ENCODE measurements at regions not wholly inside any gene's neighbourhood (a gene's known extent, or its start where the extent isn't known, plus 50 kb on each side); places are given as distances from the start of the nearest gene placed in this dataset.

GRCh38 chr5:30843541-30843940, 349.9 kb upstream of the CDH6 start:
- H3K27ac Mint-ChIP-seq, result no peak overlapping the region
- Histone ChIP-seq H4K20me1 (replicated peaks; ENCODE audit: insufficient read depth) (no peaks in the 10 kb centered on the region), H3K4me3 (no peak overlapping the region), H3K36me3 (ENCODE audit: insufficient read depth) (no peaks in the 10 kb centered on the region), H3K4me1 (ENCODE audit: insufficient read depth) (no peaks in the 10 kb centered on the region), H2AFZ (no peak overlapping the region), H3K9me2 (ENCODE audit: insufficient read depth) (no peaks in the 10 kb centered on the region), H3K4me2 (no peak overlapping the region), H3K79me2 (replicated peaks; ENCODE audit: insufficient read depth) (no peaks in the 10 kb centered on the region), H3K27me3 (ENCODE audit: insufficient read depth) (no peaks in the 10 kb centered on the region), H3K27ac (ENCODE audit: low read depth) (no peak overlapping the region), H3F3A (replicated peaks; ENCODE audit: low read depth) (no peaks in the 10 kb centered on the region)
- H3K4me1 Mint-ChIP-seq, result peaks cover 13% of the 10 kb centered on the region; the same call in 2 of the 3 replicates
- no peak overlapping the region for H3K4me3 Mint-ChIP-seq
- DNase-seq (ENCODE audit: low spot score) (no peak), ATAC-seq (no peak)
- TF ChIP-seq POLR2AphosphoS5 (IDR thresholded peaks at IDR 0.05; ENCODE audit: low read depth) (no peak), ZNF114 (CRISPR knock-in tag; IDR thresholded peaks at IDR 0.05) (no peak), EZH2 (IDR thresholded peaks at IDR 0.05; ENCODE audit: low read depth, unreplicated experiment) (no peak), JUNB (IDR thresholded peaks at IDR 0.05; ENCODE audit: unreplicated experiment) (no peak), REST (IDR thresholded peaks at IDR 0.05; ENCODE audit: unreplicated experiment) (no peak), STAT1 (IDR thresholded peaks at IDR 0.05; ENCODE audit: unreplicated experiment) (no peak), CTCF (conservative IDR thresholded peaks at IDR 0.05; ENCODE audit: low read depth in 2 of 2) (no peak), ZNF331 (CRISPR knock-in tag; IDR thresholded peaks at IDR 0.05; ENCODE audit: low read depth) (no peak), CREB1 (CRISPR knock-in tag; IDR thresholded peaks at IDR 0.05; ENCODE audit: low read depth) (no peak), NANOG (IDR thresholded peaks at IDR 0.05; ENCODE audit: borderline replicate concordance) (no peak), EZH2phosphoT487 (IDR thresholded peaks at IDR 0.05; ENCODE audit: unreplicated experiment) (no peak)
- TF ChIP-seq, protein P1, sequence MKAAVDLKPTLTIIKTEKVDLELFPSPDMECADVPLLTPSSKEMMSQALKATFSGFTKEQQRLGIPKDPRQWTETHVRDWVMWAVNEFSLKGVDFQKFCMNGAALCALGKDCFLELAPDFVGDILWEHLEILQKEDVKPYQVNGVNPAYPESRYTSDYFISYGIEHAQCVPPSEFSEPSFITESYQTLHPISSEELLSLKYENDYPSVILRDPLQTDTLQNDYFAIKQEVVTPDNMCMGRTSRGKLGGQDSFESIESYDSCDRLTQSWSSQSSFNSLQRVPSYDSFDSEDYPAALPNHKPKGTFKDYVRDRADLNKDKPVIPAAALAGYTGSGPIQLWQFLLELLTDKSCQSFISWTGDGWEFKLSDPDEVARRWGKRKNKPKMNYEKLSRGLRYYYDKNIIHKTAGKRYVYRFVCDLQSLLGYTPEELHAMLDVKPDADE (IDR thresholded peaks at IDR 0.05), result no peak
- TF ChIP-seq, protein P2, sequence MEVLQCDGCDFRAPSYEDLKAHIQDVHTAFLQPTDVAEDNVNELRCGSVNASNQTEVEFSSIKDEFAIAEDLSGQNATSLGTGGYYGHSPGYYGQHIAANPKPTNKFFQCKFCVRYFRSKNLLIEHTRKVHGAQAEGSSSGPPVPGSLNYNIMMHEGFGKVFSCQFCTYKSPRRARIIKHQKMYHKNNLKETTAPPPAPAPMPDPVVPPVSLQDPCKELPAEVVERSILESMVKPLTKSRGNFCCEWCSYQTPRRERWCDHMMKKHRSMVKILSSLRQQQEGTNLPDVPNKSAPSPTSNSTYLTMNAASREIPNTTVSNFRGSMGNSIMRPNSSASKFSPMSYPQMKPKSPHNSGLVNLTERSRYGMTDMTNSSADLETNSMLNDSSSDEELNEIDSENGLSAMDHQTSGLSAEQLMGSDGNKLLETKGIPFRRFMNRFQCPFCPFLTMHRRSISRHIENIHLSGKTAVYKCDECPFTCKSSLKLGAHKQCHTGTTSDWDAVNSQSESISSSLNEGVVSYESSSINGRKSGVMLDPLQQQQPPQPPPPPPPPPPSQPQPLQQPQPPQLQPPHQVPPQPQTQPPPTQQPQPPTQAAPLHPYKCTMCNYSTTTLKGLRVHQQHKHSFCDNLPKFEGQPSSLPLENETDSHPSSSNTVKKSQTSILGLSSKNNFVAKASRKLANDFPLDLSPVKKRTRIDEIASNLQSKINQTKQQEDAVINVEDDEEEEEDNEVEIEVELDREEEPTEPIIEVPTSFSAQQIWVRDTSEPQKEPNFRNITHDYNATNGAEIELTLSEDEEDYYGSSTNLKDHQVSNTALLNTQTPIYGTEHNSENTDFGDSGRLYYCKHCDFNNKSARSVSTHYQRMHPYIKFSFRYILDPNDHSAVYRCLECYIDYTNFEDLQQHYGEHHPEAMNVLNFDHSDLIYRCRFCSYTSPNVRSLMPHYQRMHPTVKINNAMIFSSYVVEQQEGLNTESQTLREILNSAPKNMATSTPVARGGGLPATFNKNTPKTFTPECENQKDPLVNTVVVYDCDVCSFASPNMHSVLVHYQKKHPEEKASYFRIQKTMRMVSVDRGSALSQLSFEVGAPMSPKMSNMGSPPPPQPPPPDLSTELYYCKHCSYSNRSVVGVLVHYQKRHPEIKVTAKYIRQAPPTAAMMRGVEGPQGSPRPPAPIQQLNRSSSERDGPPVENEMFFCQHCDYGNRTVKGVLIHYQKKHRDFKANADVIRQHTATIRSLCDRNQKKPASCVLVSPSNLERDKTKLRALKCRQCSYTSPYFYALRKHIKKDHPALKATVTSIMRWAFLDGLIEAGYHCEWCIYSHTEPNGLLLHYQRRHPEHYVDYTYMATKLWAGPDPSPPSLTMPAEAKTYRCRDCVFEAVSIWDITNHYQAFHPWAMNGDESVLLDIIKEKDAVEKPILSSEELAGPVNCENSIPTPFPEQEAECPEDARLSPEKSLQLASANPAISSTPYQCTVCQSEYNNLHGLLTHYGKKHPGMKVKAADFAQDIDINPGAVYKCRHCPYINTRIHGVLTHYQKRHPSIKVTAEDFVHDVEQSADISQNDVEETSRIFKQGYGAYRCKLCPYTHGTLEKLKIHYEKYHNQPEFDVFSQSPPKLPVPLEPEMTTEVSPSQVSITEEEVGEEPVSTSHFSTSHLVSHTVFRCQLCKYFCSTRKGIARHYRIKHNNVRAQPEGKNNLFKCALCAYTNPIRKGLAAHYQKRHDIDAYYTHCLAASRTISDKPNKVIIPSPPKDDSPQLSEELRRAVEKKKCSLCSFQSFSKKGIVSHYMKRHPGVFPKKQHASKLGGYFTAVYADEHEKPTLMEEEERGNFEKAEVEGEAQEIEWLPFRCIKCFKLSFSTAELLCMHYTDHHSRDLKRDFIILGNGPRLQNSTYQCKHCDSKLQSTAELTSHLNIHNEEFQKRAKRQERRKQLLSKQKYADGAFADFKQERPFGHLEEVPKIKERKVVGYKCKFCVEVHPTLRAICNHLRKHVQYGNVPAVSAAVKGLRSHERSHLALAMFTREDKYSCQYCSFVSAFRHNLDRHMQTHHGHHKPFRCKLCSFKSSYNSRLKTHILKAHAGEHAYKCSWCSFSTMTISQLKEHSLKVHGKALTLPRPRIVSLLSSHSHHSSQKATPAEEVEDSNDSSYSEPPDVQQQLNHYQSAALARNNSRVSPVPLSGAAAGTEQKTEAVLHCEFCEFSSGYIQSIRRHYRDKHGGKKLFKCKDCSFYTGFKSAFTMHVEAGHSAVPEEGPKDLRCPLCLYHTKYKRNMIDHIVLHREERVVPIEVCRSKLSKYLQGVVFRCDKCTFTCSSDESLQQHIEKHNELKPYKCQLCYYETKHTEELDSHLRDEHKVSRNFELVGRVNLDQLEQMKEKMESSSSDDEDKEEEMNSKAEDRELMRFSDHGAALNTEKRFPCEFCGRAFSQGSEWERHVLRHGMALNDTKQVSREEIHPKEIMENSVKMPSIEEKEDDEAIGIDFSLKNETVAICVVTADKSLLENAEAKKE (CRISPR knock-in tag; IDR thresholded peaks at IDR 0.05), result no peak
- peaks cover 2% of the 10 kb centered on the region for H3K27me3 Mint-ChIP-seq (ENCODE audit: insufficient read depth, low read depth, poor library complexity)
- no peaks in the 10 kb centered on the region for H3K36me3 Mint-ChIP-seq (ENCODE audit: low read depth)
- H3K9me3 Mint-ChIP-seq, result no peaks in the 10 kb centered on the region

Data from GM23338 (cell line).